NCI-H1694 treated with DMSO at 0.1 percent for 48 hours (cell line): ENCODE measurements at regions not wholly inside any gene's neighbourhood (a gene's known extent, or its start where the extent isn't known, plus 50 kb on each side); places are given as distances from the start of the nearest gene placed in this dataset.

Source experiments
- DNase-seq: peaks from one replicate; lab custom pipeline; 2025; lab: John Stamatoyannopoulos, UW

GRCh38 chr9:84587153-84587552 is 82.4 kb upstream of the NTRK2 start:
- DNase-seq, result no peak

- DNase-seq, result no peak
These were observed 80.0 kb upstream of the NTRK2 start for GRCh38 chr9:84589542-84589941.

GRCh38 chr9:84590706-84591105 is 78.8 kb upstream of the NTRK2 start:
- DNase-seq, result no peak

- DNase-seq, result no peak
These were observed 76.6 kb upstream of the NTRK2 start for GRCh38 chr9:84592918-84593317.

DNA sequence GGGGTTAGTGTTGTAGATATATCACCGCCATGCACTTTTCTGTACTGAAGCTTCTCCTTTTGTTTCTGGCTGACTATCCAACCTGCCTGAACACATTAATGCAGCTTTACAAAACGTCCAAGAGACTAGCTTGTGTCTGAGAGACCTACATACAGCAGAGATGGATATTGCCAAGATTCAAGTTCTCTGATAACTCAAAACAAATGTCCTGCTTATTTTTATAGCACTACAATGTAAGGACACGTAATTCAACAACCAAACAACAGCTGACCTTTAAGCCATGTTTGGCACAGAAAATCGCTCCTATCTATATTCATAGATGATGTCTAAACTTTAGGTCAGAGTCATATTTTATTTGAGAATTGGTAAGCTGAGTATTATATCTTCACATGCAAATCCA is 76.2 kb upstream of the NTRK2 start:
- no peak for DNase-seq

DNA sequence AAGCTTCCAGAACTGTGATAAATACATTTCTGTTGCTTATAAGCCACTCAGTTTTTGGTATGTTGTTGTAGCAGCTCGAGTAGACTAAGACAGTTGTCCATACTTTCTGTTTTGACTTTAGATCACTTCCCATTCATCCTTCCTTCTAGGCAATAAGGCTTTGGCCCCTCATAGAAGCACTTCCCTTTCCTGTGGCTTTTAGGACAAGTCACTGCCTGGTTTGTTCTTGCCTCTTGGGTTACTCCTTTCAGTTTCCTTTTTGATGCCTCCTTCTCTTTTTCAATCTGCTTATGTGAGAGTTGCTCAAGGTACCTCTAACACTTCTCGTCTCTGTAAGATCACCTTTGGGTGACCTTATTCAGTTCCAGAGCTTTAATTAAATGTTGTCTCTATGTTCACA is 72.4 kb upstream of the NTRK2 start:
- no peak for DNase-seq

- no peak for DNase-seq
These were observed 70.5 kb upstream of the NTRK2 start for GRCh38 chr9:84598921-84599636.

GRCh38 chr9:84600739-84601138 is 68.8 kb upstream of the NTRK2 start:
- DNase-seq, result no peak

DNA sequence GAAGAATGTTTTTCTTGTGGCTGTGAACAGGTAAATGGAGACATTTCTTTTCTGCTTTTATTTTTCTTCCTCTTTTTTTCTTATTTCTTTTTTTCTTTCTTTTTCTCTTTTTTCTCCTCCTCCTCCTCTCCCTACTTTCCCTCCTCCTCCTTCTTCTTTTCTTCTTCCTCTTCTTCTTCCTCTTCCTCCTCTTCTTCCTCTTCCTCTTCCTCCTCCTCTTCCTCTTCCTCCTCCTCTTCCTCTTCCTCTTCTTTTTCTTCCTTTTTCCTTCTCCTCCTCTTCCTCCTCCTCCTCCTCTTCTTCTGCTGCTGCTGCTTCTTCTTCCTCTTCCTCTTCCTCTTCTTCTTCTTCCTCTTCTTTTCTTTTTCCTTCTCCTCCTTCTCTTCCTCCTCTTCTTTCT is 65.3 kb upstream of the NTRK2 start:
- no peak for DNase-seq

GRCh38 chr9:84609779-84610178 is 59.8 kb upstream of the NTRK2 start:
- no peak for DNase-seq

DNA sequence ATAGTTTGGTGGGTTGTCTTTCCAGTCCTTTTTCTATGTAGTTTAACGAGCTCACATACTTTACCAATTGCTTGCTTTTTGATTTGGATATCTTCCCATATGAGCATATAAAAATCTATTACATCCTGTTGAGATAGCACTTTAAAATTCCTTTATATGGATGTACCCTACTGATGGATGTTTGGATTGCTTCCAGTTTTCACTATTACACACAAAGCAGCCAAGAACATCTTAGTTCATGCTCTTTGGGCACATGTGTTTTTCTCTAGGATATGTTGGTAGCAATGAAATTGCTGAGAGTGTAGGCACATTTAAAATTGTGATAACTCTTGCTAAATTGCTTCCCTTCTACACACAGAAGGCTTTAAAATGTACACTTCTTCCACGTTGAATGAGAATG is 56.1 kb upstream of the NTRK2 start:
- no peak for DNase-seq

DNA sequence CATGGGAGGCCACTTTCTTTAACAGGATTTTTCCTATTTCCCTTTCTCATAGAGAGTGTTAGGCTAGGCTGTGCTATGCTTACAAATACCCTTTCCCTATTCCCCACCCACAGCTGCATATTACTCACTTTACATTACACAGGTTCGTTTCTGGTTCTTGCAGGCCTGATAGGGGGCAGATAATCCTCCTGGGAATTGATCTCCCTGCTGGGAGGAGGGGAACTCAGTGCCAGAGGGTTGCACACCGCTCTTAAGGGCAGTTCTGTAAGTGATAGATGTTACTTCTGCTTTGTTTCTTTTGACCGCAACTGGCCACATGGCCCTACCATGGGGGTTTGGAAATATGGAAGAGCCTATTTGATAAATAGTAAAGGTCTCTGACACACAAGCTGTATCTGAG is 54.0 kb upstream of the NTRK2 start:
- no peak for DNase-seq

GRCh38 chr9:84617411-84618029 is 52.0 kb upstream of the NTRK2 start:
- no peak for DNase-seq
